Gastroesophageal sphincter (tissue), 4 donors: ENCODE measurements at regions not wholly inside any gene's neighbourhood (a gene's known extent, or its start where the extent isn't known, plus 50 kb on each side); places are given as distances from the start of the nearest gene placed in this dataset.

Experiments
- ATAC-seq: fragments of 150-250 bp; one replicate; pipeline ENCODE4 v1.9.1; 2016; ENCODE audit warnings: mild to moderate bottlenecking, moderate library complexity
- H3K27ac ChIP-seq, 4 donors: fragments of 200-600 bp; sonication (generic) in 3 of 4; 1 replicate in 3 of 4; 2 replicates in 1 of 4; pipeline ENCODE4 v1.5.1; 2016 to 2019
- H3K27me3 ChIP-seq: fragments of 200-600 bp; sonication (generic); one replicate; pipeline ENCODE4 v1.5.1; 2019
- H3K36me3 ChIP-seq, 2 donors: fragments of 200-600 bp; sonication (generic); one replicate each; pipeline ENCODE4 v1.5.1; 2019; ENCODE audit warnings: control low read depth in 1 of 2
- H3K4me1 ChIP-seq, 3 donors: fragments of 200-600 bp; sonication (generic); 1 replicate in 2 of 3; 2 replicates in 1 of 3; pipeline ENCODE4 v1.5.1; 2016 to 2019; ENCODE audit warnings: control low read depth in 2 of 3
- H3K4me3 ChIP-seq, 2 donors: fragments of 200-600 bp; sonication (generic); one replicate each; pipeline ENCODE4 v1.5.1; 2019; ENCODE audit warnings: mild to moderate bottlenecking in 1 of 2, moderate library complexity in 1 of 2
- H3K9me3 ChIP-seq, 3 donors: fragments of 200-600 bp; sonication (generic); one replicate each; pipeline ENCODE4 v1.5.1; 2017 to 2019; ENCODE audit warnings: control low read depth in 2 of 3
- CTCF ChIP-seq, 4 experiments: fragments of 200-600 bp in 2 of 4; fragments of 450-650 bp in 2 of 4; sonication (generic) in 1 of 4; IDR thresholded peaks; one replicate each; pipeline ENCODE4 v1.5.1; 2017 to 2019; ENCODE audit warnings: antibody characterized with exemption in 4 of 4, mild to moderate bottlenecking in 2 of 4, moderate library complexity in 2 of 4
- EP300 ChIP-seq: sonication (generic); formaldehyde crosslinking; IDR thresholded peaks from one replicate; pipeline ENCODE4 v1.6.1; 2017; ENCODE audit warnings: antibody characterized with exemption, mild to moderate bottlenecking
- POLR2A ChIP-seq, 2 donors: fragments of 450-650 bp; IDR thresholded peaks; one replicate each; pipeline ENCODE4 v1.6.1; 2017; ENCODE audit warnings: antibody characterized with exemption in 2 of 2, mild to moderate bottlenecking in 2 of 2, moderate library complexity in 1 of 2
- POLR2AphosphoS5 ChIP-seq: sonication (generic); formaldehyde crosslinking; IDR thresholded peaks from one replicate; pipeline ENCODE4 v1.6.1; 2017; ENCODE audit warnings: antibody characterized with exemption
- WGBS, 2 donors: methylation state at CpG; one replicate each; pipeline ENCODE4 v1.1.5; 2018; ENCODE audit warnings: low coverage in 1 of 2; 5-methylcytosine and 5-hydroxymethylcytosine counted together

- Histone ChIP-seq H3K27me3 (peaks cover 8% of the 10 kb centered on the region), H3K36me3 (no peaks in the 10 kb centered on the region), H3K9me3 (no peaks in the 10 kb centered on the region), H3K4me1 (no peaks in the 10 kb centered on the region), H3K4me3 (no peak overlapping the region), H3K27ac (no peak overlapping the region)
- 61 to 73% methylated on average over 5 of the region's 7 CpGs for WGBS, 2 donors
- no peak for ATAC-seq
- TF ChIP-seq POLR2A (IDR thresholded peaks at IDR 0.05) (no peak), EP300 (no peak), CTCF (IDR thresholded peaks at IDR 0.05) (no peak)
Observed at GRCh38 chr15:88312941-88313579, 56.5 kb upstream of the NTRK3 start.

- no peaks in the 10 kb centered on the region for H3K9me3 ChIP-seq
- no peak overlapping the region for H3K4me3 ChIP-seq
- ATAC-seq: no peak
- H3K27ac ChIP-seq: no peak overlapping the region
- no peaks in the 10 kb centered on the region for H3K4me1 ChIP-seq
- H3K36me3 ChIP-seq: no peaks in the 10 kb centered on the region
- WGBS, 2 donors: 63 to 100% methylated on average over 1 to 3 of the region's 3 CpGs
- no peak for TF ChIP-seq CTCF (IDR thresholded peaks at IDR 0.05)
- TF ChIP-seq POLR2A (IDR thresholded peaks at IDR 0.05): no peak
- peaks cover 17% of the 10 kb centered on the region for H3K27me3 ChIP-seq
Observed at GRCh38 chr15:88309363-88309762, 52.8 kb upstream of the NTRK3 start.

DNA sequence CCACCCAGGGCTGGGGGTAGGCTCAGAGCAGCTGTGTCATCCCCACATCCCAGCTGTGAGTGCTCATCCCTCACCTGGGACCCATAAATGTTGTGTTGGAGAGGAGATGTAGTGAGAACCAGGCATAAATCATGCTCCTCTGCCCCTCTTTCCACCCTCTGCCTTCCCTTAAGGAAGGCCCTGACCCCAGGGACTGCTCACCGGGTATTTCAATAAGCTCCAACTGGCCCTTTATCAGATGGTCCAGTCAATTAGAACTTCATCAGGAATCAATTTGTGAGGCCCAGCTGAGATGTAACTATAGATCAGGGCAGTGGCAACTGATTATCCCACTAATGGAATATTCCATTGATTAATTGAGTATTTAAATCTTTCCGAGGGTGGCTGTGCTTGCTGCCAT lies 50.8 kb upstream of the NTRK3 start:
- H3K27ac ChIP-seq: no peak overlapping the region
- 60% methylated on average over 2 of the region's 2 CpGs for WGBS, 2 donors
- no peaks in the 10 kb centered on the region for H3K4me1 ChIP-seq
- no peak for TF ChIP-seq CTCF (IDR thresholded peaks at IDR 0.05)
- no peak for TF ChIP-seq POLR2AphosphoS5
- no peak for TF ChIP-seq POLR2A (IDR thresholded peaks at IDR 0.05)
- TF ChIP-seq EP300: no peak
- H3K9me3 ChIP-seq: no peaks in the 10 kb centered on the region
- ATAC-seq: no peak
- no peak overlapping the region for H3K4me3 ChIP-seq
- peaks cover 34% of the 10 kb centered on the region for H3K27me3 ChIP-seq
- no peaks in the 10 kb centered on the region for H3K36me3 ChIP-seq
